Effector memory CD8-positive, alpha-beta T cell (primary cell): ENCODE measurements at regions not wholly inside any gene's neighbourhood (a gene's known extent, or its start where the extent isn't known, plus 50 kb on each side); places are given as distances from the start of the nearest gene placed in this dataset.
"Not testable (repeated sequence)": the region's sequence is repeated elsewhere in the genome, so short reads cannot be mapped to it uniquely, and the experiment has no call there.

ENCODE experiments used
- ATAC-seq: fragments of 150-1000 bp; cut with Tn5 transposase; replicated peaks from 2 replicates; pipeline ENCODE4 v1.10.0; 2021; ENCODE audit warnings: mild to moderate bottlenecking, moderate library complexity
- DNase-seq, 3 experiments: peaks; one replicate each; pipeline ENCODE4 v3.0.0; 2021
- H3K27ac Mint-ChIP-seq, 2 donors: one replicate each; pipeline ENCODE4 v1.8.0; 2022; ENCODE audit warnings: mild to moderate bottlenecking in 2 of 2, mixed read lengths in 2 of 2, moderate library complexity in 2 of 2
- H3K27me3 Mint-ChIP-seq, 2 donors: one replicate each; pipeline ENCODE4 v1.8.0; 2022; ENCODE audit warnings: mixed read lengths in 2 of 2
- H3K36me3 Mint-ChIP-seq: one replicate; pipeline ENCODE4 v1.8.0; 2022; ENCODE audit warnings: mild to moderate bottlenecking, moderate library complexity, mixed read lengths; ENCODE audit not compliant: insufficient read depth
- H3K4me1 Mint-ChIP-seq, 2 donors: one replicate each; pipeline ENCODE4 v1.8.0; 2022; ENCODE audit warnings: low read depth in 2 of 2, mixed read lengths in 2 of 2
- H3K4me3 Mint-ChIP-seq, 2 donors: one replicate each; pipeline ENCODE4 v1.8.0; 2022; ENCODE audit warnings: mild to moderate bottlenecking in 2 of 2, mixed read lengths in 2 of 2, moderate library complexity in 2 of 2
- H3K9me3 Mint-ChIP-seq, 2 donors: one replicate each; pipeline ENCODE4 v1.8.0; 2022; ENCODE audit warnings: mixed read lengths in 2 of 2

- DNase-seq = no peak
- Mint-ChIP-seq H3K27me3 (no peaks in the 10 kb centered on the region), H3K9me3 (peaks cover 0 to 10% of the 10 kb centered on the region in 2 donors), H3K27ac (no peak overlapping the region), H3K36me3 (no peaks in the 10 kb centered on the region), H3K4me3 (no peak overlapping the region), H3K4me1 (no peaks in the 10 kb centered on the region)
- no peak for ATAC-seq
Measured at GRCh38 chrX:128623361-128623760, 571.2 kb upstream of the ACTRT1 start.

GRCh38 chrX:128622296-128622695 lies 570.1 kb upstream of the ACTRT1 start:
- Mint-ChIP-seq H3K27me3 (no peaks in the 10 kb centered on the region), H3K9me3 (peaks cover 0 to 10% of the 10 kb centered on the region in 2 donors)

GRCh38 chrX:128619490-128619889 lies 567.3 kb upstream of the ACTRT1 start:
- Mint-ChIP-seq H3K4me1 (no peaks in the 10 kb centered on the region), H3K27ac (no peak overlapping the region), H3K9me3 (no peaks in the 10 kb centered on the region), H3K36me3 (no peaks in the 10 kb centered on the region), H3K4me3 (no peak overlapping the region), H3K27me3 (no peaks in the 10 kb centered on the region)
- DNase-seq = no peak
- no peak for ATAC-seq

More at GRCh38 chrX:128622296-128622695, 570.1 kb upstream of the ACTRT1 start:
- no peak for ATAC-seq
- Mint-ChIP-seq H3K36me3 (no peaks in the 10 kb centered on the region), H3K4me1 (no peaks in the 10 kb centered on the region), H3K27ac (no peak overlapping the region), H3K4me3 (no peak overlapping the region)
- no peak for DNase-seq

- no peaks in the 10 kb centered on the region for H3K36me3 Mint-ChIP-seq
- peaks cover 0 to 2% of the 10 kb centered on the region in 2 donors for H3K4me1 Mint-ChIP-seq
- no peak for ATAC-seq
- H3K4me3 Mint-ChIP-seq = no peak overlapping the region
- no peaks in the 10 kb centered on the region for H3K9me3 Mint-ChIP-seq
- DNase-seq = no peak
- H3K27ac Mint-ChIP-seq = no peak overlapping the region
- no peaks in the 10 kb centered on the region for H3K27me3 Mint-ChIP-seq
Measured at GRCh38 chrX:128616933-128617332, 564.7 kb upstream of the ACTRT1 start.

- not testable (repeated sequence) for H3K27ac Mint-ChIP-seq, DNase-seq, H3K4me3 Mint-ChIP-seq, H3K4me1 Mint-ChIP-seq, H3K9me3 Mint-ChIP-seq, ATAC-seq, H3K36me3 Mint-ChIP-seq, H3K27me3 Mint-ChIP-seq
Measured at GRCh38 chrX:128606817-128607216, 554.6 kb upstream of the ACTRT1 start.

GRCh38 chrX:128606357-128606756 lies 554.2 kb upstream of the ACTRT1 start:
- not testable (repeated sequence) for ATAC-seq, H3K36me3 Mint-ChIP-seq, H3K27ac Mint-ChIP-seq, H3K4me1 Mint-ChIP-seq, H3K27me3 Mint-ChIP-seq, H3K4me3 Mint-ChIP-seq, H3K9me3 Mint-ChIP-seq, DNase-seq

- Mint-ChIP-seq H3K27ac (no peak overlapping the region), H3K36me3 (no peaks in the 10 kb centered on the region), H3K9me3 (peaks cover 0 to under 1% of the 10 kb centered on the region in 2 donors), H3K4me3 (no peak overlapping the region), H3K27me3 (no peaks in the 10 kb centered on the region), H3K4me1 (no peaks in the 10 kb centered on the region)
- DNase-seq = no peak
- no peak for ATAC-seq
Measured at GRCh38 chrX:128601706-128602105, 549.5 kb upstream of the ACTRT1 start.

GRCh38 chrX:128599632-128600031 lies 547.4 kb upstream of the ACTRT1 start:
- H3K36me3 Mint-ChIP-seq = no peaks in the 10 kb centered on the region
- no peaks in the 10 kb centered on the region for H3K27me3 Mint-ChIP-seq
- H3K4me3 Mint-ChIP-seq = no peak overlapping the region
- no peak overlapping the region for H3K27ac Mint-ChIP-seq
- DNase-seq (no peak), ATAC-seq (no peak)
- H3K9me3 Mint-ChIP-seq = peaks cover 2 to 12% of the 10 kb centered on the region in 2 donors
- H3K4me1 Mint-ChIP-seq = no peaks in the 10 kb centered on the region

GRCh38 chrX:128582036-128582435 lies 529.8 kb upstream of the ACTRT1 start:
- H3K4me3 Mint-ChIP-seq = no peak overlapping the region
- no peak overlapping the region for H3K27ac Mint-ChIP-seq
- ATAC-seq = no peak
- no peak for DNase-seq
- no peaks in the 10 kb centered on the region for H3K36me3 Mint-ChIP-seq
- H3K9me3 Mint-ChIP-seq = peaks cover 4% of the 10 kb centered on the region in 2 donors
- no peaks in the 10 kb centered on the region for H3K4me1 Mint-ChIP-seq
- H3K27me3 Mint-ChIP-seq = no peaks in the 10 kb centered on the region

GRCh38 chrX:128581615-128582014 lies 529.4 kb upstream of the ACTRT1 start:
- Mint-ChIP-seq H3K36me3 (no peaks in the 10 kb centered on the region), H3K4me3 (no peak overlapping the region), H3K27ac (no peak overlapping the region), H3K4me1 (no peaks in the 10 kb centered on the region), H3K27me3 (no peaks in the 10 kb centered on the region), H3K9me3 (peaks cover 4% of the 10 kb centered on the region in 2 donors)
- no peak for DNase-seq
- ATAC-seq = no peak

- H3K27ac Mint-ChIP-seq = no peak overlapping the region
- H3K27me3 Mint-ChIP-seq = no peaks in the 10 kb centered on the region
- ATAC-seq (no peak), DNase-seq (no peak)
- H3K36me3 Mint-ChIP-seq = no peaks in the 10 kb centered on the region
- H3K4me3 Mint-ChIP-seq = no peak overlapping the region
- peaks cover 0 to 3% of the 10 kb centered on the region in 2 donors for H3K9me3 Mint-ChIP-seq
- no peaks in the 10 kb centered on the region for H3K4me1 Mint-ChIP-seq
Measured at GRCh38 chrX:128543114-128543513, 490.9 kb upstream of the ACTRT1 start.

- no peak overlapping the region for H3K4me3 Mint-ChIP-seq
- peaks cover 3% of the 10 kb centered on the region for H3K36me3 Mint-ChIP-seq
- no peak overlapping the region for H3K27ac Mint-ChIP-seq
- no peaks in the 10 kb centered on the region for H3K27me3 Mint-ChIP-seq
- ATAC-seq = no peak
- H3K9me3 Mint-ChIP-seq = peaks cover 0 to 7% of the 10 kb centered on the region in 2 donors
- no peaks in the 10 kb centered on the region for H3K4me1 Mint-ChIP-seq
- DNase-seq = no peak
Measured at GRCh38 chrX:128518508-128518907, 466.3 kb upstream of the ACTRT1 start.

GRCh38 chrX:128517691-128518090 lies 465.5 kb upstream of the ACTRT1 start:
- no peak overlapping the region for H3K4me3 Mint-ChIP-seq
- H3K27me3 Mint-ChIP-seq = no peaks in the 10 kb centered on the region
- H3K27ac Mint-ChIP-seq = no peak overlapping the region
- H3K9me3 Mint-ChIP-seq = peaks cover 0 to 7% of the 10 kb centered on the region in 2 donors
- H3K4me1 Mint-ChIP-seq = no peaks in the 10 kb centered on the region
- H3K36me3 Mint-ChIP-seq = peaks cover 3% of the 10 kb centered on the region
- DNase-seq (no peak), ATAC-seq (no peak)

- no peaks in the 10 kb centered on the region for H3K4me1 Mint-ChIP-seq
- no peak overlapping the region for H3K4me3 Mint-ChIP-seq
Measured at GRCh38 chrX:128504496-128504895, 452.3 kb upstream of the ACTRT1 start.

GRCh38 chrX:128464116-128464515 lies 411.9 kb upstream of the ACTRT1 start:
- DNase-seq (no peak), ATAC-seq (no peak)
- Mint-ChIP-seq H3K9me3 (peaks cover 0 to 7% of the 10 kb centered on the region in 2 donors), H3K36me3 (no peaks in the 10 kb centered on the region), H3K4me3 (no peak overlapping the region), H3K27me3 (no peaks in the 10 kb centered on the region), H3K4me1 (no peaks in the 10 kb centered on the region), H3K27ac (no peak overlapping the region)

More at GRCh38 chrX:128504496-128504895, 452.3 kb upstream of the ACTRT1 start:
- DNase-seq (no peak), ATAC-seq (no peak)
- H3K36me3 Mint-ChIP-seq = no peaks in the 10 kb centered on the region
- no peaks in the 10 kb centered on the region for H3K27me3 Mint-ChIP-seq
- H3K27ac Mint-ChIP-seq = no peak overlapping the region
- peaks cover 0 to 2% of the 10 kb centered on the region in 2 donors for H3K9me3 Mint-ChIP-seq
